HG03571 (cell line): ENCODE measurements at regions not wholly inside any gene's neighbourhood (a gene's known extent, or its start where the extent isn't known, plus 50 kb on each side); places are given as distances from the start of the nearest gene placed in this dataset.

Experiments
- ATAC-seq: cut with Tn5 transposase; IDR thresholded peaks from one replicate; pipeline ENCODE4 v1.9.1; 2021; ENCODE audit not compliant: unreplicated experiment

GRCh38 chr10:10361301-10361885, 656.3 kb upstream of the CELF2 start:
- ATAC-seq = no peak

GRCh38 chr10:10362800-10363199, 654.9 kb upstream of the CELF2 start:
- ATAC-seq = no peak

GRCh38 chr10:10363217-10363616, 654.5 kb upstream of the CELF2 start:
- no peak for ATAC-seq

GRCh38 chr10:10364902-10365301, 652.8 kb upstream of the CELF2 start:
- no peak for ATAC-seq

GRCh38 chr10:10365676-10366075, 652.0 kb upstream of the CELF2 start:
- ATAC-seq = no peak

GRCh38 chr10:10366836-10367235, 650.8 kb upstream of the CELF2 start:
- no peak for ATAC-seq

- ATAC-seq = no peak
Observed at GRCh38 chr10:10367264-10367663, 650.4 kb upstream of the CELF2 start.

GRCh38 chr10:10368951-10369576, 648.6 kb upstream of the CELF2 start:
- no peak for ATAC-seq

GRCh38 chr10:10385831-10386230, 631.8 kb upstream of the CELF2 start:
- no peak for ATAC-seq

- no peak for ATAC-seq
Observed at GRCh38 chr10:10389182-10389581, 628.5 kb upstream of the CELF2 start.

GRCh38 chr10:10392511-10392910, 625.2 kb upstream of the CELF2 start:
- ATAC-seq = no peak

GRCh38 chr10:10394933-10395658, 622.6 kb upstream of the CELF2 start:
- no peak for ATAC-seq

- no peak for ATAC-seq
Observed at GRCh38 chr10:10396601-10397000, 621.1 kb upstream of the CELF2 start.

GRCh38 chr10:10397906-10398305, 619.8 kb upstream of the CELF2 start:
- ATAC-seq = no peak

- ATAC-seq = no peak
Observed at GRCh38 chr10:10403762-10404161, 613.9 kb upstream of the CELF2 start.

- no peak for ATAC-seq
Observed at GRCh38 chr10:10417671-10418070, 600.0 kb upstream of the CELF2 start.

GRCh38 chr10:10418387-10418786, 599.3 kb upstream of the CELF2 start:
- peak; percentile 51 for ATAC-seq

- no peak for ATAC-seq
Observed at GRCh38 chr10:10421071-10421470, 596.6 kb upstream of the CELF2 start.

- ATAC-seq = no peak
Observed at GRCh38 chr10:10431422-10432066, 586.1 kb upstream of the CELF2 start.

GRCh38 chr10:10432296-10433035, 585.2 kb upstream of the CELF2 start:
- ATAC-seq = no peak

GRCh38 chr10:10434312-10434711, 583.4 kb upstream of the CELF2 start:
- ATAC-seq = no peak
